Heart left ventricle (tissue), 16 donors: ENCODE measurements at regions not wholly inside any gene's neighbourhood (a gene's known extent, or its start where the extent isn't known, plus 50 kb on each side); places are given as distances from the start of the nearest gene placed in this dataset.

ENCODE experiments used
- ATAC-seq, 4 donors: fragments of 200-7000 bp; cut with Tn5 transposase; one replicate each; pipeline ENCODE4 v1.9.1; 2020 to 2022; ENCODE audit warnings: moderate library complexity in 4 of 4, mild to moderate bottlenecking in 3 of 4, moderate number of reproducible peaks in 1 of 4
- DNase-seq, 5 donors: peaks; one replicate each; pipeline ENCODE4 v3.0.0-alpha.2; 2020
- H3K27ac ChIP-seq, 12 donors: fragments of 200-600 bp; sonication (generic) in 4 of 12; one replicate each; pipeline versions ENCODE4 v1.5.0 to v1.8.0; 2016 to 2022; ENCODE audit warnings: mild to moderate bottlenecking in 2 of 12
- H3K27me3 ChIP-seq, 9 donors: fragments of 200-600 bp; sonication (generic) in 2 of 9; one replicate each; pipeline versions ENCODE4 v1.5.1 to v1.8.0; 2016 to 2022; ENCODE audit warnings: mild to moderate bottlenecking in 3 of 9
- H3K36me3 ChIP-seq, 9 donors: fragments of 200-600 bp; sonication (generic) in 2 of 9; one replicate each; pipeline versions ENCODE4 v1.5.0 to v1.8.0; 2018 to 2022; ENCODE audit warnings: mild to moderate bottlenecking in 2 of 9
- H3K4me1 ChIP-seq, 12 donors: fragments of 200-600 bp; sonication (generic) in 4 of 12; one replicate each; pipeline versions ENCODE4 v1.5.0 to v1.8.0; 2016 to 2022; ENCODE audit warnings: mild to moderate bottlenecking in 3 of 12
- H3K4me3 ChIP-seq, 12 donors: fragments of 200-600 bp; sonication (generic) in 4 of 12; one replicate each; pipeline versions ENCODE4 v1.5.0 to v1.8.0; 2017 to 2022; ENCODE audit warnings: mild to moderate bottlenecking in 9 of 12, moderate library complexity in 4 of 12
- H3K9me3 ChIP-seq, 12 donors: fragments of 200-600 bp; sonication (generic) in 4 of 12; one replicate each; pipeline versions ENCODE4 v1.5.0 to v1.8.0; 2016 to 2022; ENCODE audit warnings: mild to moderate bottlenecking in 1 of 12
- CTCF ChIP-seq, 12 donors: fragments of 200-600 bp; sonication (generic) in 4 of 12; IDR thresholded peaks; one replicate each; pipeline versions ENCODE4 v1.5.0 to v1.8.0; 2018 to 2022; ENCODE audit warnings: antibody characterized with exemption in 12 of 12, mild to moderate bottlenecking in 5 of 12
- POLR2A ChIP-seq, 2 donors: fragments of 450-650 bp; IDR thresholded peaks; one replicate each; pipeline ENCODE4 v1.6.1; 2017; ENCODE audit warnings: antibody characterized with exemption in 2 of 2, mild to moderate bottlenecking in 2 of 2, moderate library complexity in 2 of 2
- WGBS, 4 donors: extraction: QIAGEN DNeasy Blood & Tissue Kit in 2 of 4; methylation state at CpG; one replicate each; pipeline versions ENCODE4 v1.1.5 to v1.1.7; 2013 to 2018; 5-methylcytosine and 5-hydroxymethylcytosine counted together
- intact Hi-C, 10 donors: fragments of 100-400 bp; cut with DNase I; formaldehyde crosslinking; loops; one replicate each; pipeline versions ENCODE4 v1.11.1 to v1.14.2; 2022
- donor health status: ischemic (EF 13 %, LVEDD 7.1; RV severe dilation, severe dysfunction).
- donor health status: healthy with polysubstance abuse.
- donor health status: DM: no; HTN: yes; CAD: no.
- donor health status: DM: no; HTN: no; CAD: no.
- donor health status: ischemic (EF 25% LVEDD 6.9; RV normal size, moderate dysfunction).
- donor health status: ischemic (EF 25% LVEDD 5.7; RV mildly dilated, moderate dysfunction).
- donor health status: healthy.
- donor health status: DM: yes; HTN: yes; CAD: no.
- donor health status: ischemic (EF 35%, LVEDD 5.7; RV mildly dilated, moderate dysfunction).
- donor health status: nonischemic (EF 11% LVEDD 7.7; RV severe dilation, severe dysfunction).
- donor health status: DM: yes; HTN: yes; CAD: no.
- donor health status: PGD.
- donor health status: ischemic (EF 29% LVEDD 5.4; RV normal size, mild dysfunction).
- donor health status: nonischemic (EF 23%, LVEDD 6.1; RV moderate dilation, normal function).

GRCh38 chr12:93177208-93178153 is 200.2 kb upstream of the NUDT4 start:
- DNase-seq: no peak
- no peak overlapping the region for H3K4me3 ChIP-seq
- 47 to 75% (median 68%) methylated on average over 9 of the region's 9 CpGs for WGBS, 4 donors
- no peak for ATAC-seq
- H3K27me3 ChIP-seq: no peaks in the 10 kb centered on the region
- TF ChIP-seq POLR2A (IDR thresholded peaks at IDR 0.05) (no peak), CTCF (IDR thresholded peaks at IDR 0.05) (no peak)
- H3K4me1 ChIP-seq: peaks cover 0 to 66% (median 42%) of the 10 kb centered on the region in 12 donors
- peaks cover 0 to 6% (median 0%) of the 10 kb centered on the region in 12 donors for H3K9me3 ChIP-seq
- H3K27ac ChIP-seq: peak overlapping the region; percentile 50 to 89 (median 78)
- intact Hi-C loops: loop anchor here in 9 of 10 donors (1.0 to 10.0 kb wide), 5 partner anchors 49 to 200 kb away; partner anchors contain the start of gene NUDT4 (in 4 of the 9)
- no peaks in the 10 kb centered on the region for H3K36me3 ChIP-seq

GRCh38 chr12:93178154-93178878 is 199.4 kb upstream of the NUDT4 start:
- Histone ChIP-seq H3K27me3 (no peaks in the 10 kb centered on the region), H3K27ac (peak overlapping the region in 11 of 12 donors; percentile 60 to 89 (median 79)), H3K4me1 (peaks cover 0 to 59% (median 38%) of the 10 kb centered on the region in 12 donors), H3K36me3 (no peaks in the 10 kb centered on the region), H3K9me3 (peaks cover 0 to 6% (median 0%) of the 10 kb centered on the region in 12 donors), H3K4me3 (no peak overlapping the region)
- ATAC-seq (no peak), DNase-seq (no peak)
- intact Hi-C loops: loop anchor here in 8 of 10 donors (5.0 to 10.0 kb wide), 4 partner anchors 51 to 199 kb away; partner anchors contain the start of gene NUDT4 (in 4 of the 8)
- TF ChIP-seq POLR2A (IDR thresholded peaks at IDR 0.05) (no peak), CTCF (IDR thresholded peaks at IDR 0.05) (no peak)
- 57 to 70% (median 66%) methylated on average over 4 of the region's 4 CpGs for WGBS, 4 donors

GRCh38 chr12:93179792-93180191 is 197.9 kb upstream of the NUDT4 start:
- intact Hi-C loops: loop anchor here in 9 of 10 donors (5.0 to 10.0 kb wide), 6 partner anchors 52 to 198 kb away; partner anchors contain the start of gene NUDT4 (in 6 of the 9)
- DNase-seq (peak in 2 of 5 donors; percentile 58 to 65), ATAC-seq (peak in 3 of 4 donors; percentile 31 to 57 (median 45))
- no peak overlapping the region for H3K4me3 ChIP-seq
- H3K9me3 ChIP-seq: peaks cover 0 to 6% (median 0%) of the 10 kb centered on the region in 12 donors
- H3K36me3 ChIP-seq: no peaks in the 10 kb centered on the region
- no peaks in the 10 kb centered on the region for H3K27me3 ChIP-seq
- TF ChIP-seq POLR2A (IDR thresholded peaks at IDR 0.05) (no peak), CTCF (IDR thresholded peaks at IDR 0.05) (no peak)
- WGBS, 4 donors: 60 to 70% (median 61%) methylated on average over 6 of the region's 6 CpGs
- peak overlapping the region in 10 of 12 donors; percentile 14 to 71 (median 52) for H3K27ac ChIP-seq
- H3K4me1 ChIP-seq: peaks cover 3 to 56% (median 36%) of the 10 kb centered on the region in 12 donors
